ENCODE measurements at regions not wholly inside any gene's neighbourhood (a gene's known extent, or its start where the extent isn't known, plus 50 kb on each side); places are given as distances from the start of the nearest gene placed in this dataset.

GRCh38 chr17:27236717-27237315 lies 57.1 kb upstream of the WSB1 start:
- WGBS (ENCODE audit: insufficient coverage): 60% methylated on average over 2 of the region's 3 CpGs
- Histone ChIP-seq H3K36me3 (ENCODE audit: control insufficient read depth, insufficient read depth, low read length) (no peaks in the 10 kb centered on the region), H3K27ac (ENCODE audit: low read depth, low read length) (no peak overlapping the region), H3K4me3 (ENCODE audit: low read depth, low read length) (no peak overlapping the region), H3K27me3 (ENCODE audit: control insufficient read depth, insufficient read depth, low read length) (no peaks in the 10 kb centered on the region), H3K4me1 (ENCODE audit: control insufficient read depth, insufficient read depth, low read length) (peaks cover 18% of the 10 kb centered on the region), H3K9me3 (ENCODE audit: control insufficient read depth, insufficient read depth, low read length) (no peaks in the 10 kb centered on the region)
- DNase-seq (ENCODE audit: low read depth in 4 of 6, low spot score in 6 of 6): peak in 5 of 6 donors; percentile 72 to 93 (median 78)

GRCh38 chr17:27237890-27238289 lies 56.0 kb upstream of the WSB1 start:
- H3K36me3 ChIP-seq (ENCODE audit: control insufficient read depth, insufficient read depth, low read length): no peaks in the 10 kb centered on the region
- WGBS (ENCODE audit: insufficient coverage): 86% methylated on average over 7 of the region's 7 CpGs
- H3K27ac ChIP-seq (ENCODE audit: low read depth, low read length): no peak overlapping the region
- no peaks in the 10 kb centered on the region for H3K27me3 ChIP-seq (ENCODE audit: control insufficient read depth, insufficient read depth, low read length)
- H3K4me3 ChIP-seq (ENCODE audit: low read depth, low read length): no peak overlapping the region
- H3K9me3 ChIP-seq (ENCODE audit: control insufficient read depth, insufficient read depth, low read length): no peaks in the 10 kb centered on the region
- peaks cover 18% of the 10 kb centered on the region for H3K4me1 ChIP-seq (ENCODE audit: control insufficient read depth, insufficient read depth, low read length)
- DNase-seq (ENCODE audit: low read depth in 4 of 6, low spot score in 6 of 6): no peak

- Histone ChIP-seq H3K4me3 (ENCODE audit: low read depth, low read length) (no peak overlapping the region), H3K9me3 (ENCODE audit: control insufficient read depth, insufficient read depth, low read length) (no peaks in the 10 kb centered on the region), H3K4me1 (ENCODE audit: control insufficient read depth, insufficient read depth, low read length) (peaks cover 18% of the 10 kb centered on the region), H3K27me3 (ENCODE audit: control insufficient read depth, insufficient read depth, low read length) (no peaks in the 10 kb centered on the region), H3K36me3 (ENCODE audit: control insufficient read depth, insufficient read depth, low read length) (no peaks in the 10 kb centered on the region), H3K27ac (ENCODE audit: low read depth, low read length) (no peak overlapping the region)
- no CpG with 5 or more reads among the region's 5 CpGs for WGBS (ENCODE audit: insufficient coverage)
- DNase-seq (ENCODE audit: low read depth in 4 of 6, low spot score in 6 of 6): no peak
Measured at GRCh38 chr17:27239046-27239445, 54.9 kb upstream of the WSB1 start.

- H3K36me3 ChIP-seq (ENCODE audit: control insufficient read depth, insufficient read depth, low read length): no peaks in the 10 kb centered on the region
- H3K4me1 ChIP-seq (ENCODE audit: control insufficient read depth, insufficient read depth, low read length): peaks cover 22% of the 10 kb centered on the region
- no peaks in the 10 kb centered on the region for H3K9me3 ChIP-seq (ENCODE audit: control insufficient read depth, insufficient read depth, low read length)
- H3K27ac ChIP-seq (ENCODE audit: low read depth, low read length): peak overlapping the region; percentile 25
- H3K4me3 ChIP-seq (ENCODE audit: low read depth, low read length): no peak overlapping the region
- 88% methylated on average over 4 of the region's 7 CpGs for WGBS (ENCODE audit: insufficient coverage)
- no peaks in the 10 kb centered on the region for H3K27me3 ChIP-seq (ENCODE audit: control insufficient read depth, insufficient read depth, low read length)
- no peak for DNase-seq (ENCODE audit: low read depth in 4 of 6, low spot score in 6 of 6)
Measured at GRCh38 chr17:27239584-27239983, 54.3 kb upstream of the WSB1 start.

GRCh38 chr17:27240086-27240801 lies 53.7 kb upstream of the WSB1 start:
- no peaks in the 10 kb centered on the region for H3K27me3 ChIP-seq (ENCODE audit: control insufficient read depth, insufficient read depth, low read length)
- DNase-seq (ENCODE audit: low read depth in 4 of 6, low spot score in 6 of 6): peak in 1 of 6 donors; percentile 25
- peaks cover 25% of the 10 kb centered on the region for H3K4me1 ChIP-seq (ENCODE audit: control insufficient read depth, insufficient read depth, low read length)
- H3K4me3 ChIP-seq (ENCODE audit: low read depth, low read length): no peak overlapping the region
- no peaks in the 10 kb centered on the region for H3K9me3 ChIP-seq (ENCODE audit: control insufficient read depth, insufficient read depth, low read length)
- 51% methylated on average over 9 of the region's 10 CpGs for WGBS (ENCODE audit: insufficient coverage)
- H3K36me3 ChIP-seq (ENCODE audit: control insufficient read depth, insufficient read depth, low read length): no peaks in the 10 kb centered on the region
- no peak overlapping the region for H3K27ac ChIP-seq (ENCODE audit: low read depth, low read length)

GRCh38 chr17:27240802-27241155 lies 53.1 kb upstream of the WSB1 start:
- Histone ChIP-seq H3K36me3 (ENCODE audit: control insufficient read depth, insufficient read depth, low read length) (no peaks in the 10 kb centered on the region), H3K27ac (ENCODE audit: low read depth, low read length) (no peak overlapping the region)
- WGBS (ENCODE audit: insufficient coverage): 62% methylated on average over 4 of the region's 5 CpGs

GRCh38 chr17:27241346-27241946 lies 52.5 kb upstream of the WSB1 start:
- no peak overlapping the region for H3K4me3 ChIP-seq (ENCODE audit: low read depth, low read length)
- 52% methylated on average over 4 of the region's 5 CpGs for WGBS (ENCODE audit: insufficient coverage)
- no peak overlapping the region for H3K27ac ChIP-seq (ENCODE audit: low read depth, low read length)
- H3K27me3 ChIP-seq (ENCODE audit: control insufficient read depth, insufficient read depth, low read length): no peaks in the 10 kb centered on the region
- peaks cover 28% of the 10 kb centered on the region for H3K4me1 ChIP-seq (ENCODE audit: control insufficient read depth, insufficient read depth, low read length)
- peak in 1 of 6 donors; percentile 62 for DNase-seq (ENCODE audit: low read depth in 4 of 6, low spot score in 6 of 6)
- H3K36me3 ChIP-seq (ENCODE audit: control insufficient read depth, insufficient read depth, low read length): no peaks in the 10 kb centered on the region
- H3K9me3 ChIP-seq (ENCODE audit: control insufficient read depth, insufficient read depth, low read length): no peaks in the 10 kb centered on the region

More at GRCh38 chr17:27240802-27241155, 53.1 kb upstream of the WSB1 start:
- DNase-seq (ENCODE audit: low read depth in 4 of 6, low spot score in 6 of 6): peak in 1 of 6 donors; percentile 22
- no peaks in the 10 kb centered on the region for H3K9me3 ChIP-seq (ENCODE audit: control insufficient read depth, insufficient read depth, low read length)
- H3K27me3 ChIP-seq (ENCODE audit: control insufficient read depth, insufficient read depth, low read length): no peaks in the 10 kb centered on the region
- H3K4me1 ChIP-seq (ENCODE audit: control insufficient read depth, insufficient read depth, low read length): peaks cover 28% of the 10 kb centered on the region
- H3K4me3 ChIP-seq (ENCODE audit: low read depth, low read length): no peak overlapping the region

- Histone ChIP-seq H3K27ac (ENCODE audit: low read depth, low read length) (no peak overlapping the region), H3K9me3 (ENCODE audit: control insufficient read depth, insufficient read depth, low read length) (no peaks in the 10 kb centered on the region), H3K4me3 (ENCODE audit: low read depth, low read length) (no peak overlapping the region), H3K36me3 (ENCODE audit: control insufficient read depth, insufficient read depth, low read length) (no peaks in the 10 kb centered on the region), H3K27me3 (ENCODE audit: control insufficient read depth, insufficient read depth, low read length) (no peaks in the 10 kb centered on the region), H3K4me1 (ENCODE audit: control insufficient read depth, insufficient read depth, low read length) (peaks cover 32% of the 10 kb centered on the region)
- DNase-seq (ENCODE audit: low read depth in 4 of 6, low spot score in 6 of 6): no peak
- WGBS (ENCODE audit: insufficient coverage): no CpG with 5 or more reads among the region's 1 CpG
Measured at GRCh38 chr17:27242951-27243350, 51.0 kb upstream of the WSB1 start.

GRCh38 chr17:27244011-27244410 lies 49.9 kb upstream of the WSB1 start:
- H3K4me1 ChIP-seq (ENCODE audit: control insufficient read depth, insufficient read depth, low read length): peaks cover 32% of the 10 kb centered on the region
- H3K4me3 ChIP-seq (ENCODE audit: low read depth, low read length): no peak overlapping the region
- peak overlapping the region; percentile 11 for H3K27ac ChIP-seq (ENCODE audit: low read depth, low read length)
- H3K36me3 ChIP-seq (ENCODE audit: control insufficient read depth, insufficient read depth, low read length): no peaks in the 10 kb centered on the region
- H3K9me3 ChIP-seq (ENCODE audit: control insufficient read depth, insufficient read depth, low read length): no peaks in the 10 kb centered on the region
- WGBS (ENCODE audit: insufficient coverage): 90% methylated on average over 2 of the region's 7 CpGs
- DNase-seq (ENCODE audit: low read depth in 4 of 6, low spot score in 6 of 6): no peak
- H3K27me3 ChIP-seq (ENCODE audit: control insufficient read depth, insufficient read depth, low read length): no peaks in the 10 kb centered on the region

Data from spinal cord (tissue), 9 donors.